ENCODE measurements at regions not wholly inside any gene's neighbourhood (a gene's known extent, or its start where the extent isn't known, plus 50 kb on each side); places are given as distances from the start of the nearest gene placed in this dataset.
A peak's percentile ranks its signal among the peaks of the same experiment; 100 is the strongest.

DNA sequence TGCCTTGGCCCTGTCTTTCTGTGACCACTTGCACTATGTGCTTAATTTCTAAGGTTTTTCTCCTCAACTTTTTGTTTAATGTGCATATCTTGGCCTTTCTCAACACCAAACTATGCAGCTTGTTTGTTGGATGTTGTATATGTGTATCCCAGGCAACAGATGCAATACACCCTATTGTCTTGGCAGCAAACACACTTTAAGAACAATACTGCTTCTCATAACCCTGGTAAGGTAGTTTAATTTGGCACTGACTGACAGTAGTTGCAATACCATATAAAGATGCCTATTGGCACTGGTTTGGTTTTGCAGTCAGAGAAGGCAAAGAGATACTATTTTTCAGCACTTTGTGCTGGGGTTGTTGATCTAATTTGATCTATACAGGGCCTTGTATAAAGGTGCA, 360.7 kb upstream of the CWC22 start:
- TF ChIP-seq, protein P1, sequence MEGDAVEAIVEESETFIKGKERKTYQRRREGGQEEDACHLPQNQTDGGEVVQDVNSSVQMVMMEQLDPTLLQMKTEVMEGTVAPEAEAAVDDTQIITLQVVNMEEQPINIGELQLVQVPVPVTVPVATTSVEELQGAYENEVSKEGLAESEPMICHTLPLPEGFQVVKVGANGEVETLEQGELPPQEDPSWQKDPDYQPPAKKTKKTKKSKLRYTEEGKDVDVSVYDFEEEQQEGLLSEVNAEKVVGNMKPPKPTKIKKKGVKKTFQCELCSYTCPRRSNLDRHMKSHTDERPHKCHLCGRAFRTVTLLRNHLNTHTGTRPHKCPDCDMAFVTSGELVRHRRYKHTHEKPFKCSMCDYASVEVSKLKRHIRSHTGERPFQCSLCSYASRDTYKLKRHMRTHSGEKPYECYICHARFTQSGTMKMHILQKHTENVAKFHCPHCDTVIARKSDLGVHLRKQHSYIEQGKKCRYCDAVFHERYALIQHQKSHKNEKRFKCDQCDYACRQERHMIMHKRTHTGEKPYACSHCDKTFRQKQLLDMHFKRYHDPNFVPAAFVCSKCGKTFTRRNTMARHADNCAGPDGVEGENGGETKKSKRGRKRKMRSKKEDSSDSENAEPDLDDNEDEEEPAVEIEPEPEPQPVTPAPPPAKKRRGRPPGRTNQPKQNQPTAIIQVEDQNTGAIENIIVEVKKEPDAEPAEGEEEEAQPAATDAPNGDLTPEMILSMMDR (IDR thresholded peaks at IDR 0.05; ENCODE audit: control insufficient read depth, extremely low read depth, insufficient read depth), result no peak
- H3K4me3 ChIP-seq (ENCODE audit: low read depth, low read length), result no peak overlapping the region
- peak; percentile 98 for DNase-seq (ENCODE audit: low read depth)

GRCh38 chr2:180366481-180366880, 359.4 kb upstream of the CWC22 start:
- DNase-seq (ENCODE audit: low read depth), result no peak
- TF ChIP-seq, protein P1 (IDR thresholded peaks at IDR 0.05; ENCODE audit: control insufficient read depth, extremely low read depth, insufficient read depth), result no peak

GRCh38 chr2:180364719-180365118, 357.6 kb upstream of the CWC22 start:
- TF ChIP-seq, protein P1 (IDR thresholded peaks at IDR 0.05; ENCODE audit: control insufficient read depth, extremely low read depth, insufficient read depth), result no peak
- peak; percentile 95 for DNase-seq (ENCODE audit: low read depth)
- H3K4me3 ChIP-seq (ENCODE audit: low read depth, low read length), result no peak overlapping the region

More at GRCh38 chr2:180366481-180366880, 359.4 kb upstream of the CWC22 start:
- H3K4me3 ChIP-seq (ENCODE audit: low read depth, low read length), result no peak overlapping the region

DNA sequence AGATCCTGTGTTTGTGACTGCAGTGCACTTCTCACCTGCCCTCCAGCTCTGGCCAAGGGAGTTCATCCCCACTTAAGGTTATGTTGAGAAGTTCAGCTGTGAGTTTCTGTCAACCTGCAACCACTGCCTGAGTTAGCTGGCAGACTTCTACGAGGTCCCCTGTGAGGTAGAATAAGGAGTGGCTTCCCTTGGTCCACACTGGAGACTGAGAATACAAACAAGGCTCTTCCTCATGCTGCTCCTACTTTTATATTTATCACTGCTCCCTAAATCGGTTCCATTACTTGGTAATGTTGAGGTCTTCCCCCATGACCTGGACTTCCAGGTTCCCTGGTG, 353.2 kb upstream of the CWC22 start:
- no peak overlapping the region for H3K4me3 ChIP-seq (ENCODE audit: low read depth, low read length)
- TF ChIP-seq, protein P1 (IDR thresholded peaks at IDR 0.05; ENCODE audit: control insufficient read depth, extremely low read depth, insufficient read depth), result no peak
- DNase-seq (ENCODE audit: low read depth), result no peak

DNA sequence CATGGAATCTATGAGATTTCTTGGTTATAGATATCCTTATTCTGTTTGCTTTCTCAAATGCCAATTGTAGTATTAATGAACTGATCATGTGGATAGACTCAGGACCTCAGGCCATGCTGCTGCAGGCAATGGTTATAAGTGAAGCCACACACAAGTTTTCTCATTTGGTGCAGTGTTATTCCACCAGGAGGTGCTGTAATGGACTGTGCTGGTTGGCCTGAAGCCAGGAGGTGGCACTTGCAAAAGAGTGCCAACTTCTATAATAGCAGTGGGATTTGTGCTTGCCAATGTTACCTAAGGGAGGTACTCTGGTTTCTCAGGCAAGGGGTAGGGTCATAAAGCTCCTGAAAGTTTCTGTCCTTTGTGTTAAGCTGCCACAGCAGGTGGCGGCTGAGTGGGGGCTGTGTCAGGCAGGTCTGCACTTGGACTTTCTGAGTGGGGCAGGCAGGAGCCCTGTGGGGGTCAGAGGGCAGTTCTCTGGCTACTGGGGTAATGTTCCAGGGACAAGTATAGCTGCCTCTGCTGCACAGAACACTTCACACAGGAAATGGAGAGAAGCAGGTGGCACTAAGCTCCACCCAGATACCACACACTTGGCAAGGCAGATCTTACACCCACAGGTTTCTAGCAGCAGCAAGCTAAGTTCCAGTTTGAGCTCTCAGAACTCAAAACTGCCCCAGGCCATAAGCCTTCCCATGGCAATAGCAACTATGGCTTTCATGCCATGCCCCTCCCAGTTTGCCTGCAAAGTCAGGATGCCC, 352.6 kb upstream of the CWC22 start:
- no peak overlapping the region for H3K4me3 ChIP-seq (ENCODE audit: low read depth, low read length)
- DNase-seq (ENCODE audit: low read depth), result peak; percentile 63

GRCh38 chr2:180358458-180358857, 351.4 kb upstream of the CWC22 start:
- DNase-seq (ENCODE audit: low read depth), result no peak
- TF ChIP-seq, protein P1 (IDR thresholded peaks at IDR 0.05; ENCODE audit: control insufficient read depth, extremely low read depth, insufficient read depth), result no peak
- H3K4me3 ChIP-seq (ENCODE audit: low read depth, low read length), result peak overlapping the region; percentile 55; the same call in 1 of the 2 replicates

More for the DNA sequence above, 352.6 kb upstream of the CWC22 start:
- TF ChIP-seq, protein P1 (IDR thresholded peaks at IDR 0.05; ENCODE audit: control insufficient read depth, extremely low read depth, insufficient read depth), result peak; percentile 22; the same call in 1 of the 2 replicates

GRCh38 chr2:180356676-180357075, 349.6 kb upstream of the CWC22 start:
- TF ChIP-seq, protein P1 (IDR thresholded peaks at IDR 0.05; ENCODE audit: control insufficient read depth, extremely low read depth, insufficient read depth), result no peak
- H3K4me3 ChIP-seq (ENCODE audit: low read depth, low read length), result peak overlapping the region; percentile 55
- peak; percentile 76 for DNase-seq (ENCODE audit: low read depth)
